Activated CD8-positive, alpha-beta T cell treated with anti-CD3 and anti-CD28 coated beads, Interleukin-2, amount 10 ng/mL, durations not matched to agents 7 days and 5 days (primary cell): ENCODE measurements at regions not wholly inside any gene's neighbourhood (a gene's known extent, or its start where the extent isn't known, plus 50 kb on each side); places are given as distances from the start of the nearest gene placed in this dataset.
"Not testable (repeated sequence)": the region's sequence is repeated elsewhere in the genome, so short reads cannot be mapped to it uniquely, and the experiment has no call there.

ENCODE experiments used
- ATAC-seq: fragments of 150-1000 bp; cut with Tn5 transposase; one replicate; pipeline ENCODE4 v1.10.0; 2021; ENCODE audit warnings: moderate library complexity
- CTCF ChIA-PET: fragments of 350-600 bp; sonication (Branson Sonifier 250); formaldehyde crosslinking; loops from one replicate; lab custom pipeline; 2021; ENCODE audit warnings: antibody characterized with exemption; lab: Charles Lee
- POLR2A ChIA-PET: fragments of 350-600 bp; sonication (Branson Sonifier 250); formaldehyde crosslinking; loops from one replicate; lab custom pipeline; 2021; ENCODE audit warnings: antibody characterized with exemption; lab: Charles Lee
- DNase-seq: peaks from one replicate; pipeline ENCODE4 v3.0.0-alpha.2; 2020
- H3K27ac Mint-ChIP-seq: one replicate; pipeline ENCODE4 v1.8.0; 2021; ENCODE audit warnings: mild to moderate bottlenecking, mixed read lengths
- H3K27me3 Mint-ChIP-seq: one replicate; pipeline ENCODE4 v1.8.0; 2021; ENCODE audit warnings: low read depth, mixed read lengths
- H3K36me3 Mint-ChIP-seq: one replicate; pipeline ENCODE4 v1.8.0; 2021; ENCODE audit warnings: low read depth, mixed read lengths
- H3K4me1 Mint-ChIP-seq: one replicate; pipeline ENCODE4 v1.8.0; 2021; ENCODE audit warnings: low read depth, mixed read lengths
- H3K4me3 Mint-ChIP-seq: one replicate; pipeline ENCODE4 v1.8.0; 2021; ENCODE audit warnings: mild to moderate bottlenecking, mixed read lengths
- H3K9me3 Mint-ChIP-seq: one replicate; pipeline ENCODE4 v1.8.0; 2022; ENCODE audit warnings: mixed read lengths; ENCODE audit not compliant: insufficient read depth

DNA sequence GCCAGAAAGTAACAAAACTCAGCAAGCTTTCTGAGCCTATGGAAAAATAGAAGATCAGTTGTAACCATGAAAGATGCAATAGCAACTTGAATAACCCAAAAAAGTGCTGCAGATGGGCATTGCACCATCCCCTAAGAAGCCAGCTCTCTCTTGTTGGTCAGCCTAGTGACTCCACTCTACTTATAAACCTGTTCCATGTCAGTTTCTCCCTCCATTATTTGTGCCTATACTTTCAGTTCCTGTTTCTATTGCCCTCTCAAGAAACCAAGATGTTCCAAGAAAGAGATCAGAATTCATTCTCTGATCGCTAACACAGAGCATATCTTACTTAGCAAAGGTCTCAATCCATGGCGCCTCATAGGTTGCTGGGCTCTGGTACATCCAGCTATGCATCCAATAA is 170.3 kb upstream of the MAP2 start:
- ChIA-PET POLR2A (no interaction called here), CTCF (no interaction called here)
- Mint-ChIP-seq H3K4me3 (no peak overlapping the region), H3K36me3 (no peaks in the 10 kb centered on the region), H3K9me3 (no peaks in the 10 kb centered on the region), H3K27me3 (no peaks in the 10 kb centered on the region), H3K4me1 (no peaks in the 10 kb centered on the region), H3K27ac (no peak overlapping the region)
- ATAC-seq (no peak), DNase-seq (no peak)

DNA sequence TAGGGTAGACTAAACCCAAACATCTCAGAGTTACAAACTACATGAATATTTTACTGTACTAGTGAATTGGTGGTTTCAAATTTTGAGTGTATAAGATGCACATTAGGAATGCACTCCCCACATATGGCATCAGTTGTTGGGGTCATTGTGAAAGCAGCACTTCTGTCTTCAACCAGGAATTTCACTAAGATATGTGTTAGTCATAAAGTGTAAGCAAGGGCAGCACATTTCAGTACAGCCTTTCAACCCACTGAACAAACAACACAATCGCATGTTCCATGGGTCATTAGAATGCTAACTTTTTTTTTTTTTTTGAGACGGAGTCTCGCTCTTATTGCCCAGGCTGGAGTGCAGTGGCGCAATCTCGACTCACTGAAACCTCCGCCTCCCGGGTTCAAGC is 164.1 kb upstream of the MAP2 start:
- CTCF ChIA-PET, result no interaction called here

DNA sequence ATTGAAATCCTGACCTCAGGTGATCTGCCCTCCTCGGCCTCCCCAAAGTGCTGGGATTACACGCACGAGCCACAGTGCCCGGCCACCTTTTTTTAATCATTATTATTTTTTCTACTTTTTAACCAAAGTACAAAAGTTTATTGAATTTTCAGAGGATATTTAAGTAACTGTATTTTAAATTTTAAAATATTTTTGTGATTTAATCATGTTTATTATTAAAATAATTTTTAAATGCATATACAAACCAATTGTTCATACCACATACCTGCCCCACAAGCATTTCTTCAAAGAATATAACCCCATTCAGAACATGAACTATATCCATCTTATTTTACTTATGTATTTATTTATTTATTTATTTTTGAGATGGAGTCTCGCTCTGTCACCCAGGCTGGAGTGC is 163.6 kb upstream of the MAP2 start:
- H3K27me3 Mint-ChIP-seq, result no peaks in the 10 kb centered on the region
- no peak overlapping the region for H3K4me3 Mint-ChIP-seq
- H3K36me3 Mint-ChIP-seq, result no peaks in the 10 kb centered on the region
- DNase-seq (no peak), ATAC-seq (no peak)
- H3K4me1 Mint-ChIP-seq, result no peaks in the 10 kb centered on the region
- H3K27ac Mint-ChIP-seq, result no peak overlapping the region
- H3K9me3 Mint-ChIP-seq, result no peaks in the 10 kb centered on the region
- CTCF ChIA-PET, result no interaction called here
- POLR2A ChIA-PET, result no interaction called here

More for the DNA sequence above, 164.1 kb upstream of the MAP2 start:
- Mint-ChIP-seq H3K27ac (no peak overlapping the region), H3K4me3 (no peak overlapping the region), H3K4me1 (no peaks in the 10 kb centered on the region), H3K9me3 (no peaks in the 10 kb centered on the region), H3K36me3 (no peaks in the 10 kb centered on the region), H3K27me3 (no peaks in the 10 kb centered on the region)
- DNase-seq, result no peak
- no peak for ATAC-seq
- POLR2A ChIA-PET, result no interaction called here

DNA sequence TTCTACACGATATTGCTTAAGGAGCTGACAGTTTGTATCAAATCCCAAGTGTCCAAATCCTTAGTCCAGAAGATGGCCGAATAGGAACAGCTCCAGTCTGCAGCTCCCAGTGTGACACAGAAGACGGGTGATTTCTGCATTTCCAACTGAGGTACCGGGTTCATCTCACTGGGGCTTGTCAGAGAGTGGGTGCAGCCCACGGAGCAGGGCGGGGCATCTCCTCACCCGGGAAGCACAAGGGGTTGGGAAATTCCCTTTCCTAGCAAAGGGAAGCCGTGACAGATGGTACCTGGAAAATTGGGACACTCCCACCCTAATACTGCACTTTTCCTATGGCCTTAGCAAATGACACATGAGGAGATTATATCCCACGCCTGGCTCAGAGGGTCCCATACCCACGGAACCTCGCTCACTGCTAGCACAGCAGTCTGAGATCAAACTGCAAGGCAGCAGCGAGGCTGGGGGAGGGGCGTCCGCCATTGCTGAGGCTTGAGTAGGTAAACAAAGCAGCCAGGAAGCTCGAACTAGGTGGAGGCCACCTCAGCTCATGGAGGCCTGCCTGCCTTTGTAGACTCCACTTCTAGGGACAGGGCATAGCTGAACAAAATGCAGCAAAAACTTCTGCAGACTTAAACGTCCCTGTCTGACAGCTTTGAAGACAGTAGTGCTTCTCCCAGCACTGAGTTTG is 162.3 kb upstream of the MAP2 start:
- H3K27ac Mint-ChIP-seq, H3K9me3 Mint-ChIP-seq, H3K27me3 Mint-ChIP-seq, H3K4me3 Mint-ChIP-seq, CTCF ChIA-PET, ATAC-seq, H3K4me1 Mint-ChIP-seq, POLR2A ChIA-PET, H3K36me3 Mint-ChIP-seq, DNase-seq: not testable (repeated sequence)

DNA sequence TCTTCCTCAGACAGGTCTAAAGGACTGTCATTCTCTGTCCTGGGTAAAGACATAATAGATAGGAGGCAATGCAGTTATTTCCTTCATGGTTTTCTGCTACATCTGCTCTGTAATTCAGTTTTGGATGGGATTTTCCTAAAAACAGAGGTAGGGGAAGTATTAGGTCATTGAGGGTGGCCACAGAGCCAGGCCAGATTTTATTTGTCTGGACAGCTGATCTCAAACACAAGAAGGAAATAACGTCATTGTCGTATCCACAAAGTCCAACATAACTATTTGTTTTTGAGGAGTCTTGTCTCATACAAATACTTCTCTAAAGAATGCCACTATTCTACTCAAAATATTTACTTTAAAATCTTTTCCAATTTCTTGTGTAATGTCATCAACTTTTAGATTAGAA is 154.8 kb upstream of the MAP2 start:
- Mint-ChIP-seq H3K27me3 (no peaks in the 10 kb centered on the region), H3K36me3 (no peaks in the 10 kb centered on the region), H3K27ac (no peak overlapping the region), H3K4me3 (no peak overlapping the region), H3K9me3 (peaks cover 4% of the 10 kb centered on the region), H3K4me1 (no peaks in the 10 kb centered on the region)
- ChIA-PET POLR2A (no interaction called here), CTCF (no interaction called here)
- ATAC-seq (no peak), DNase-seq (no peak)

DNA sequence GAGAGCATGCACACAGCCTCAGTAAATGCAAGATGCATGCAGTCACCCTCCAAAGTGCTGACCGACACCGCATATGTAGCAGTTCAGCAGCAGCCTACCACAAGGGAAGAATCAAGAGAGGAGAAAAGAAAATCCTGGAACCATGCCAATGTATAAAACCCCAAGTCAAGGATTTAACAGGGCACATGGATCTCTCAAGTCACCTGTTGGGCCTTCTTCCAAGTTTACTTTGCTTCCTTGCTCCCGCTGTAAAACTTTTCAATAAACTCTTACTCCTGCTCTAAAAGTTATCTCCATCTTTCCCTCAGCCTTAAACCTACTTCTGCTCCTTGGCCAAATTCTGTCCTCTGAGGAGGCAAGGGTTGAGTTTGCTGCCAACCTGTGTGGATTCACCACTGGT is 147.8 kb upstream of the MAP2 start:
- DNase-seq, result no peak
- H3K9me3 Mint-ChIP-seq, result peaks cover 4% of the 10 kb centered on the region
- no peaks in the 10 kb centered on the region for H3K36me3 Mint-ChIP-seq
- ChIA-PET POLR2A (no interaction called here), CTCF (no interaction called here)
- no peaks in the 10 kb centered on the region for H3K4me1 Mint-ChIP-seq
- no peak for ATAC-seq
- H3K4me3 Mint-ChIP-seq, result no peak overlapping the region
- H3K27ac Mint-ChIP-seq, result no peak overlapping the region
- H3K27me3 Mint-ChIP-seq, result no peaks in the 10 kb centered on the region

DNA sequence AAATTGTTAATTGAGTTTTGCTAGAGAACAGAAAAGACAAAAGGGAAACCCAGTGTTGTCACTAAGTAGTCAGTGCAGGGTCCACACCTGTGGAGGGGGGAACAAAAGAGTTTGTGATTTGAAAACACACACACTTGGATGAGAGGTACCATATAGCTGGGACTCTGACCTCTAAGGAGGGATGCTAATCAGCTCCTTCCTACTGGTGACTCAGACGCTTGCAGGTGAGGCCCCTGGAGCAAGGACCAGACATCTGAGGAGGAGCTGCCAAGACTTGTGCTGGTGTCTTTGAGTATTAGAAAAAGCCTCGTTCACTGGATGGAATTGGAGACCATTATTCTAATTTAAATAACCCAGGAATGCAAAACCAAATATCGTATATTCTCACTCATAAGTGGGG is 146.4 kb upstream of the MAP2 start:
- no peaks in the 10 kb centered on the region for H3K4me1 Mint-ChIP-seq
- H3K27me3 Mint-ChIP-seq, result no peaks in the 10 kb centered on the region
- POLR2A ChIA-PET, result no interaction called here
- no peaks in the 10 kb centered on the region for H3K36me3 Mint-ChIP-seq
- no peak overlapping the region for H3K4me3 Mint-ChIP-seq
- DNase-seq, result no peak
- no peak for ATAC-seq
- CTCF ChIA-PET, result no interaction called here
- H3K9me3 Mint-ChIP-seq, result peaks cover 4% of the 10 kb centered on the region
- no peak overlapping the region for H3K27ac Mint-ChIP-seq

DNA sequence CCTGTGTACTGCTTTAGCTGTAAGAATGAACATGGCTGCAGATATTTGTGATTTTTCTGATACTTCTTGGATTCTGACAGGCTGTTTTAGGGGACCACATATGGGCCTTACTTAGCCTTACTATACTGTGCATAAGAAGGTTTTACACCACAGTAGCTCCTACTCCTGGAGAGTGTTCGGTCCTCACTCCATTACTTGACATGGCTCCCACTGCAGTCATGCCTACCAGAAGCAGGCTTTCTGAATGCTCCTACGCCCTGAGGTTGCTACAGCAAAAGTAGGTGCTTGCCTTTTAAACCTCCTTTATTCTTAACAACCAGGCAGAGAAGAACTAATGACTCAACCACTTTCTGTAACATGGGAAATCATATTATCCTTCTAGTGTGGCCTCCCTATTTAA is 125.2 kb upstream of the MAP2 start:
- Mint-ChIP-seq H3K27ac (no peak overlapping the region), H3K27me3 (no peaks in the 10 kb centered on the region), H3K4me3 (no peak overlapping the region), H3K9me3 (no peaks in the 10 kb centered on the region), H3K36me3 (no peaks in the 10 kb centered on the region), H3K4me1 (no peaks in the 10 kb centered on the region)
- ChIA-PET POLR2A (no interaction called here), CTCF (no interaction called here)
- ATAC-seq, result no peak
- no peak for DNase-seq

DNA sequence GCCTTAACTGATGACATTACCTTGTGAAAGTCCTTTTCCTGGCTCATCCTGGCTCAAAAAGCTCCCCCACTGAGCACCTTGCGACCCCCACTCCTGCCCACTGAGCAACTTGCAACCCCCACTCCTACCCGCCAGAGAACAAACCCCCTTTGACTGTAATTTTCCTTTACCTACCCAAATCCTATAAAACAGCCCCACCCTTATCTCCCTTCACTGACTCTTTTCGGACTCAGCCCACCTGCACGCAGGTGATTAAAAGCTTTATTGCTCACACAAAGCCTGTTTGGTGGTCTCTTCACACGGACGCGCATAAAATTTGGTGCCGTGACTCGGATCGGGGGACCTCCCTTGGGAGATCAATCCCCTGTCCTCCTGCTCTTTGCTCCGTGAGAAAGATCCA is 124.4 kb upstream of the MAP2 start:
- ATAC-seq, H3K27ac Mint-ChIP-seq, POLR2A ChIA-PET, CTCF ChIA-PET, H3K36me3 Mint-ChIP-seq, H3K4me3 Mint-ChIP-seq, H3K4me1 Mint-ChIP-seq, H3K27me3 Mint-ChIP-seq, DNase-seq, H3K9me3 Mint-ChIP-seq: not testable (repeated sequence)

DNA sequence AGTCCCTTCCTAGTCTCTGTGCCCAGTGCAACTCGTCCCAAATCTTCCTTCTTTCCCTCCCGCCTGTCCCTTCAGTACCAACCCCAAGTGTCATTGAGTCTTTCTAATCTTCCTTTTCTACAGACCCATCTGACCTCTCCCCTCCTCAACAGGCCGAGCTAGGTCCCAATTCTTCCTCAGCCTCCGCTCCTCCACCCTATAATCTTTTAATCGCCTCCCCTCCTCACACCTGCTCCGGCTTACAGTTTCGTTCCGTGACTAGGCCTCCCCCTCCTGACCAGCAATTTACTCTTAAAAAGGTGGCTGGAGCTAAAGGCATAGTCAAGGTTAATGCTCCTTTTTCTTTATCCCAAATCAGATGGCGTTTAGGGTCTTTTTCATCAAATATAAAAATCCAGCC is 123.1 kb upstream of the MAP2 start:
- H3K4me3 Mint-ChIP-seq, H3K27me3 Mint-ChIP-seq, H3K9me3 Mint-ChIP-seq, CTCF ChIA-PET, POLR2A ChIA-PET, H3K36me3 Mint-ChIP-seq, ATAC-seq, H3K4me1 Mint-ChIP-seq, DNase-seq, H3K27ac Mint-ChIP-seq: not testable (repeated sequence)

DNA sequence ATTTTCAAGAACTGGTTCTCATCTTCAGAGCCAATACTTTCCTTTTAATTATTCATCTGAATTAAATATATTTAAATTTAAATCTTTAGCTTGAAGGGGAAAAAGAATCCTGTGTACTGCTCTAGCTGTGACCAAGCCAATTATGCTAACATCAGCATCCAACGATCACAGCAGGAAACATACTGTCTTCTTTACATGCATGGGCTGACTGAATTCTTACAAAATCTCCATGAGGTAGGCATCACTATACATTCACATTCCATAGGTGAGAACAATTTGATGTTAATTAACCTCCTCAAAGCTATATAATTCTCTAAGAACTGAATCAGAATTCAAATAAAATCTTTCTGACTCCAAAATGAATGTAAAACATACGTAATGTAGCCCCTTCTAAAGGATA is 118.8 kb upstream of the MAP2 start:
- POLR2A ChIA-PET, result no interaction called here
- no peaks in the 10 kb centered on the region for H3K4me1 Mint-ChIP-seq
- H3K27me3 Mint-ChIP-seq, result no peaks in the 10 kb centered on the region
- ATAC-seq (no peak), DNase-seq (no peak)
- no peak overlapping the region for H3K27ac Mint-ChIP-seq
- no peaks in the 10 kb centered on the region for H3K36me3 Mint-ChIP-seq
- H3K4me3 Mint-ChIP-seq, result no peak overlapping the region
- no peaks in the 10 kb centered on the region for H3K9me3 Mint-ChIP-seq
- CTCF ChIA-PET, result no interaction called here

DNA sequence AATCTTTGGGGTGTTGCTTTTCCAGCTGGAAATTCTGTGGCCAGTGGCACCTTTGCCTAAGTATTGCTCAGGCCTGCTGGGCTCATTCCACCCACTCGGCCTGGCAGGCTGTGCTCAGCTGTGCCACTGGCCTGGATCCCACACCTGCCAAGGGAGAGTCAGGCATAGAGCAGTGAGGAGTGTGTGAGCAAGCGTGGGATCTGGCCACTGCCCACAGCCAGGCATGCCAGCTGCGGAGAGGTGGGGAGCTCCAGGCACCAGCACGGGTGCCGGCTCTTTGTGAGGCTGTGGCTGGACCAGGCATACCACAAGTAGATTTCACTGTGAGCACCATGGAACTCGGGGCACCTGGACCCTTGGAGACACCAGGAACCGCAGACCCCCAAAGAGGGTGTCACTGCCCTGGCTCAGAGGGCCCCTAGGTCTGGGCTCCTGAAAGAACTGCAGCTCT is 118.1 kb upstream of the MAP2 start:
- ATAC-seq, result no peak
- H3K4me1 Mint-ChIP-seq, result no peaks in the 10 kb centered on the region
- POLR2A ChIA-PET, result no interaction called here
- no peak overlapping the region for H3K4me3 Mint-ChIP-seq
- no peak for DNase-seq
- no peaks in the 10 kb centered on the region for H3K27me3 Mint-ChIP-seq
- H3K36me3 Mint-ChIP-seq, result no peaks in the 10 kb centered on the region
- H3K27ac Mint-ChIP-seq, result no peak overlapping the region
- no peaks in the 10 kb centered on the region for H3K9me3 Mint-ChIP-seq
- CTCF ChIA-PET, result no interaction called here
